Liver (tissue), 3 donors: ENCODE measurements at regions not wholly inside any gene's neighbourhood (a gene's known extent, or its start where the extent isn't known, plus 50 kb on each side); places are given as distances from the start of the nearest gene placed in this dataset.

Experiments
- EGR1 ChIP-seq, 2 donors: IDR thresholded peaks; 2 replicates each; pipeline ENCODE4 v1.6.1; 2016 to 2018; ENCODE audit warnings: antibody characterized with exemption in 2 of 2, low read depth in 2 of 2
- GABPA ChIP-seq, 2 donors: IDR thresholded peaks in 1 of 2; conservative IDR thresholded peaks in 1 of 2; 2 replicates each; pipeline ENCODE4 v1.6.1; 2016; ENCODE audit warnings: antibody characterized with exemption in 2 of 2, mild to moderate bottlenecking in 1 of 2, moderate library complexity in 1 of 2
- JUND ChIP-seq, 2 donors: IDR thresholded peaks; 2 replicates each; pipeline ENCODE4 v1.6.1; 2016; ENCODE audit warnings: antibody characterized with exemption in 2 of 2
- TAF1 ChIP-seq: conservative IDR thresholded peaks from 2 replicates; pipeline ENCODE4 v1.6.1; 2016; ENCODE audit warnings: antibody characterized with exemption, mild to moderate bottlenecking
- YY1 ChIP-seq: IDR thresholded peaks from 2 replicates; pipeline ENCODE4 v1.6.1; 2016; ENCODE audit warnings: antibody characterized with exemption, mild to moderate bottlenecking
- TF ChIP-seq, protein P1 (sequence below): fragments of 150-350 bp; IDR thresholded peaks from 2 replicates; pipeline ENCODE4 v1.5.1; 2017; ENCODE audit warnings: improper control_type of control experiment, low read depth, low read length; ENCODE audit not compliant: missing input control
- TF ChIP-seq, protein P2 (sequence below): IDR thresholded peaks from 2 replicates; pipeline ENCODE4 v1.6.1; 2016; ENCODE audit warnings: antibody characterized with exemption
- donor health status: healthy.
- donor health status: healthy.

DNA sequence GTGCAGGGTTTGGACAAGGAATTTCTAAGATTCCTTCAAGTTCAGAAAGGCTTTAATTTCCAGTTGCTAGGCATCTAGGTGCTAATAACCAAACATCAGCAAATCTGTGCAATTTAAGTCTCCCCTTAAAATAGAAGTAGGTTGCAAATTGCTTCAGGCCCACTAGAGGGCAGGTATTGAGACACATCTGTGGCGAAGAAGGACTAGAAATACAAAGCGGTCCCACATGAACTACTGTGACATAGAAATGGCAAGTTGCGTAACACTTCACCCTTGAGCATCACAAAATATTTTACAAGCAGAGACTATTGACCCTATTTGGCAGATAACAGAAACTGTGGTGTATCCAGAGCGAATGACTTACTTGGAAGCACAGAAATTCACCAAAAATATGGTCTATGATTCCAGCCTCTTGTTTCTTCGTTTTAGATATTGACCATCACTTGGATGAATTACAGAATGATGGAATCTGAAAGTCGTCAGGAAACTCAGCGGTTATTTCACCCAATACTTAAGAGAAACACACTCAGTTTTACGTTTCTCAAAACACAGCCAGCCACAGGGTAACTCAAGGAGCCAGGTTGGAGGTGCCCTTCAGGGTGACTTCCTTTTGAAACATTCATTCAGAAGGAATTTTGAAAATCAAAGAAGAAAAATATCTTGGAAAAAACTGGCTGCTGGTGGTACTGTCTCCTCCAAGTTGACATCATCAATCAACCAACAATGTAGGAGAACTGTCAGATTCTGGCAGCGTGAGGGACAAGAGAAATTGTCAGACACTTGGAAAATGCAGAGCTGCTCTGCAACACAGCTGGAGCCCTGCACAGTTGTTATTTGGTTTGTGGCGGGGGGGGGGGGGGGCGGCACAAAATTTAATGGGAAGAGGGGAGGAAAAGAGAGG, 256.3 kb upstream of the MINDY3 start:
- TF ChIP-seq, protein P1, sequence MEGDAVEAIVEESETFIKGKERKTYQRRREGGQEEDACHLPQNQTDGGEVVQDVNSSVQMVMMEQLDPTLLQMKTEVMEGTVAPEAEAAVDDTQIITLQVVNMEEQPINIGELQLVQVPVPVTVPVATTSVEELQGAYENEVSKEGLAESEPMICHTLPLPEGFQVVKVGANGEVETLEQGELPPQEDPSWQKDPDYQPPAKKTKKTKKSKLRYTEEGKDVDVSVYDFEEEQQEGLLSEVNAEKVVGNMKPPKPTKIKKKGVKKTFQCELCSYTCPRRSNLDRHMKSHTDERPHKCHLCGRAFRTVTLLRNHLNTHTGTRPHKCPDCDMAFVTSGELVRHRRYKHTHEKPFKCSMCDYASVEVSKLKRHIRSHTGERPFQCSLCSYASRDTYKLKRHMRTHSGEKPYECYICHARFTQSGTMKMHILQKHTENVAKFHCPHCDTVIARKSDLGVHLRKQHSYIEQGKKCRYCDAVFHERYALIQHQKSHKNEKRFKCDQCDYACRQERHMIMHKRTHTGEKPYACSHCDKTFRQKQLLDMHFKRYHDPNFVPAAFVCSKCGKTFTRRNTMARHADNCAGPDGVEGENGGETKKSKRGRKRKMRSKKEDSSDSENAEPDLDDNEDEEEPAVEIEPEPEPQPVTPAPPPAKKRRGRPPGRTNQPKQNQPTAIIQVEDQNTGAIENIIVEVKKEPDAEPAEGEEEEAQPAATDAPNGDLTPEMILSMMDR = peak; percentile 54
- TF ChIP-seq GABPA (IDR thresholded peaks at IDR 0.05 in 1 of 2, conservative IDR thresholded peaks at IDR 0.05 in 1 of 2) (no peak), EGR1 (IDR thresholded peaks at IDR 0.05; ENCODE audit: low read depth in 2 of 2) (no peak), TAF1 (no peak), JUND (IDR thresholded peaks at IDR 0.05) (no peak), YY1 (no peak)
- TF ChIP-seq, protein P2, sequence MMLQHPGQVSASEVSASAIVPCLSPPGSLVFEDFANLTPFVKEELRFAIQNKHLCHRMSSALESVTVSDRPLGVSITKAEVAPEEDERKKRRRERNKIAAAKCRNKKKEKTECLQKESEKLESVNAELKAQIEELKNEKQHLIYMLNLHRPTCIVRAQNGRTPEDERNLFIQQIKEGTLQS = peak; percentile 16
